ENCODE measurements at regions not wholly inside any gene's neighbourhood (a gene's known extent, or its start where the extent isn't known, plus 50 kb on each side); places are given as distances from the start of the nearest gene placed in this dataset.

DNA sequence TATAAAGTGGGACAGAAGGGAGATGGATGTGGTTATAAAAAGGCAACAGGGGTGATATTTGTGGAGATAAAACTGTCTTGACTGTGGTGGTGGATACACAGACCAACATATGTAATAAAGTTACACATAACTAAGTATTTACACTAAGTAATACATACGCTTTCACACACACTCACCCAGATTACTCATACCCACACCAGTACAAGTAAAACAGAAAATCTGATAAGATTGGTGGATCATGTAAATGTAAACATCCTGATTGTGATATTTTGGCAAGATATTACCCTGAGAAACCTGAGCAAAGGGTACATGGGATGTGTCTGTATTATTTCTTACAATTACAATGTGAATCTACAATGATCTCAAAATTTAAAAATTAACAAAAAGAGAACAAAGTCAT, 53.3 kb upstream of the SLIT3 start:
- TF ChIP-seq EZH2 (IDR thresholded peaks at IDR 0.05; ENCODE audit: borderline replicate concordance, low read depth, low read length, poor library complexity, severe bottlenecking): no peak
- TF ChIP-seq, protein P1, sequence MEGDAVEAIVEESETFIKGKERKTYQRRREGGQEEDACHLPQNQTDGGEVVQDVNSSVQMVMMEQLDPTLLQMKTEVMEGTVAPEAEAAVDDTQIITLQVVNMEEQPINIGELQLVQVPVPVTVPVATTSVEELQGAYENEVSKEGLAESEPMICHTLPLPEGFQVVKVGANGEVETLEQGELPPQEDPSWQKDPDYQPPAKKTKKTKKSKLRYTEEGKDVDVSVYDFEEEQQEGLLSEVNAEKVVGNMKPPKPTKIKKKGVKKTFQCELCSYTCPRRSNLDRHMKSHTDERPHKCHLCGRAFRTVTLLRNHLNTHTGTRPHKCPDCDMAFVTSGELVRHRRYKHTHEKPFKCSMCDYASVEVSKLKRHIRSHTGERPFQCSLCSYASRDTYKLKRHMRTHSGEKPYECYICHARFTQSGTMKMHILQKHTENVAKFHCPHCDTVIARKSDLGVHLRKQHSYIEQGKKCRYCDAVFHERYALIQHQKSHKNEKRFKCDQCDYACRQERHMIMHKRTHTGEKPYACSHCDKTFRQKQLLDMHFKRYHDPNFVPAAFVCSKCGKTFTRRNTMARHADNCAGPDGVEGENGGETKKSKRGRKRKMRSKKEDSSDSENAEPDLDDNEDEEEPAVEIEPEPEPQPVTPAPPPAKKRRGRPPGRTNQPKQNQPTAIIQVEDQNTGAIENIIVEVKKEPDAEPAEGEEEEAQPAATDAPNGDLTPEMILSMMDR (conservative IDR thresholded peaks at IDR 0.05; ENCODE audit: low read depth, low read length): no peak
- Histone ChIP-seq H3K27ac (ENCODE audit: low read depth, low read length, poor library complexity, severe bottlenecking) (no peak overlapping the region), H3K4me1 (ENCODE audit: insufficient read depth, low read length, poor library complexity, severe bottlenecking) (no peaks in the 10 kb centered on the region), H3K4me3 (ENCODE audit: low read depth, low read length, poor library complexity, severe bottlenecking) (no peak overlapping the region), H3K9me3 (ENCODE audit: low read depth, low read length, poor library complexity, severe bottlenecking) (no peaks in the 10 kb centered on the region), H3K36me3 (ENCODE audit: insufficient read depth, low read length, poor library complexity, severe bottlenecking) (no peaks in the 10 kb centered on the region), H3K27me3 (replicated peaks; ENCODE audit: insufficient read depth, low read depth, low read length, poor library complexity) (no peaks in the 10 kb centered on the region)
- intact Hi-C loops (cut with micrococcal nuclease; ENCODE audit: unreplicated experiment): no loop called here
- POLR2A ChIA-PET (ENCODE audit: low non-redundant PET): no interaction called here
- CTCF ChIA-PET: no interaction called here
- DNase-seq (ENCODE audit: low spot score): no peak
- BruUV-seq (replicated peaks): no TSS peak

DNA sequence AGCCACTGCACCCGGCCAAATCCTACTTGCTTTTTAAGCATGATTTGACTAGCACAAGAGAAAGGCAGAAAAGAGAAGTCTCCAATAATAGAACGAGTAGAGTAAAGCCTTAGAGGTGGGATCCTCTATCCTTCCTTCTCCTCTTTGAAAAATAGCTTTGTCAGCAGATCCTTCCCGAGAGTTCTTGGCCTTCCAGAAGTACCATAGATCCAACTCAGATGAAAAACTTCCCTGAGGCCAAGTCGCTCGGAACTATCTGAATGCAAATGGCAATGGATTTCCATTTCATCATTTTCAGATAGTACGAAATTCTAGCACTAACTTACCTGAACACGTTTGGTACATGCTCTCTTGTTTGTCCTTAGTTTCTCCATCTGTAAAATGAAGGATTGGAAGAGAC, 52.0 kb upstream of the SLIT3 start:
- CTCF ChIA-PET: no interaction called here
- no peak for DNase-seq (ENCODE audit: low spot score)
- BruUV-seq (replicated peaks): no TSS peak
- H3K4me3 ChIP-seq (ENCODE audit: low read depth, low read length, poor library complexity, severe bottlenecking): no peak overlapping the region
- no peak for TF ChIP-seq EZH2 (IDR thresholded peaks at IDR 0.05; ENCODE audit: borderline replicate concordance, low read depth, low read length, poor library complexity, severe bottlenecking)
- TF ChIP-seq, protein P1 (conservative IDR thresholded peaks at IDR 0.05; ENCODE audit: low read depth, low read length): no peak
- H3K27ac ChIP-seq (ENCODE audit: low read depth, low read length, poor library complexity, severe bottlenecking): no peak overlapping the region
- no peaks in the 10 kb centered on the region for H3K9me3 ChIP-seq (ENCODE audit: low read depth, low read length, poor library complexity, severe bottlenecking)
- no peaks in the 10 kb centered on the region for H3K36me3 ChIP-seq (ENCODE audit: insufficient read depth, low read length, poor library complexity, severe bottlenecking)
- intact Hi-C loops (cut with micrococcal nuclease; ENCODE audit: unreplicated experiment): no loop called here
- H3K4me1 ChIP-seq (ENCODE audit: insufficient read depth, low read length, poor library complexity, severe bottlenecking): no peaks in the 10 kb centered on the region
- POLR2A ChIA-PET (ENCODE audit: low non-redundant PET): no interaction called here
- no peaks in the 10 kb centered on the region for H3K27me3 ChIP-seq (replicated peaks; ENCODE audit: insufficient read depth, low read depth, low read length, poor library complexity)

DNA sequence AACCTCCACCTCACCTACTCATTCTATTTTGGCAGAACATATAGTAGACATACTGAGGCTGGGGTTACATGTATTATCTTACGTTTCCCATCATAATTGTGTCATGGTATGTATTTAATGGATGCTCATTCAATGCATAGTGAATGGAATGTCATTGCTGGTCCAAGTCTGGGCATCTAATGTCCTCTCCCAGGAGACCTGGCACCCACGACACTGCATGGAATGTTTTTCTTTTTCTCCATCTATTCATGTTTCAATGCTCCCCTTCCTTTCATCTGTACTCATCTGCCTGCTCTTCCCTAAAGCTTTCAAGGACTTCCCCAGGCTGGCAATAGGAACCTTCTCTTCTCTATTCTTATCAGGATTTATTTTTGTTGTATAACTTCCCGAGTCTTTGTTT, 50.8 kb upstream of the SLIT3 start:
- no TSS peak for BruUV-seq (replicated peaks)
- no peak overlapping the region for H3K4me3 ChIP-seq (ENCODE audit: low read depth, low read length, poor library complexity, severe bottlenecking)
- DNase-seq (ENCODE audit: low spot score): no peak
- H3K36me3 ChIP-seq (ENCODE audit: insufficient read depth, low read length, poor library complexity, severe bottlenecking): no peaks in the 10 kb centered on the region
- peaks cover 2% of the 10 kb centered on the region for H3K27me3 ChIP-seq (replicated peaks; ENCODE audit: insufficient read depth, low read depth, low read length, poor library complexity)
- ChIA-PET CTCF (no interaction called here), POLR2A (ENCODE audit: low non-redundant PET) (no interaction called here)
- TF ChIP-seq, protein P1 (conservative IDR thresholded peaks at IDR 0.05; ENCODE audit: low read depth, low read length): no peak
- no peak for TF ChIP-seq EZH2 (IDR thresholded peaks at IDR 0.05; ENCODE audit: borderline replicate concordance, low read depth, low read length, poor library complexity, severe bottlenecking)
- H3K4me1 ChIP-seq (ENCODE audit: insufficient read depth, low read length, poor library complexity, severe bottlenecking): no peaks in the 10 kb centered on the region
- intact Hi-C loops (cut with micrococcal nuclease; ENCODE audit: unreplicated experiment): no loop called here
- H3K27ac ChIP-seq (ENCODE audit: low read depth, low read length, poor library complexity, severe bottlenecking): no peak overlapping the region
- H3K9me3 ChIP-seq (ENCODE audit: low read depth, low read length, poor library complexity, severe bottlenecking): no peaks in the 10 kb centered on the region

All from A673 (cell line).